H9 (cell line): ENCODE measurements at regions not wholly inside any gene's neighbourhood (a gene's known extent, or its start where the extent isn't known, plus 50 kb on each side); places are given as distances from the start of the nearest gene placed in this dataset.

Experiments
- DNase-seq: peaks from one replicate; pipeline ENCODE4 v3.0.0-alpha.2; 2017
- H2AFZ ChIP-seq: one replicate; pipeline ENCODE4 v1.6.1; 2013; ENCODE audit warnings: mild to moderate bottlenecking, low read length, control low read depth, moderate library complexity
- H2AK5ac ChIP-seq: 2 replicates; pipeline ENCODE4 v1.6.1; 2013; ENCODE audit warnings: low read length, control low read depth, mixed read lengths; ENCODE audit not compliant: insufficient read length
- H2BK120ac ChIP-seq: one replicate; pipeline ENCODE4 v1.6.1; 2013; ENCODE audit warnings: low read depth, mild to moderate bottlenecking, low read length, control low read depth, inconsistent platforms; ENCODE audit not compliant: poor library complexity, severe bottlenecking
- H2BK12ac ChIP-seq: 2 replicates; pipeline ENCODE4 v1.6.1; 2013; ENCODE audit warnings: low read length, control low read depth, mixed read lengths, low read depth; ENCODE audit not compliant: insufficient read length
- H2BK15ac ChIP-seq: 2 replicates; pipeline ENCODE4 v1.6.1; 2013; ENCODE audit warnings: low read depth, low read length, control low read depth
- H2BK20ac ChIP-seq: one replicate; pipeline ENCODE4 v1.6.1; 2013; ENCODE audit warnings: low read depth, mild to moderate bottlenecking, low read length, control low read depth, inconsistent platforms; ENCODE audit not compliant: poor library complexity, severe bottlenecking
- H2BK5ac ChIP-seq: 2 replicates; pipeline ENCODE4 v1.6.1; 2013; ENCODE audit warnings: low read length, control low read depth, mixed read lengths; ENCODE audit not compliant: insufficient read length
- H3K14ac ChIP-seq: 2 replicates; pipeline ENCODE4 v1.6.1; 2013; ENCODE audit warnings: low read length, control low read depth; ENCODE audit not compliant: insufficient read depth
- H3K18ac ChIP-seq: 2 replicates; pipeline ENCODE4 v1.6.1; 2013; ENCODE audit warnings: low read depth, mild to moderate bottlenecking, mixed read lengths, low read length, control low read depth; ENCODE audit not compliant: insufficient read length
- H3K23ac ChIP-seq: 2 replicates; pipeline ENCODE4 v1.6.1; 2013; ENCODE audit warnings: low read length, control low read depth, mixed read lengths, low read depth; ENCODE audit not compliant: insufficient read length
- H3K23me2 ChIP-seq: 2 replicates; pipeline ENCODE4 v1.6.1; 2013; ENCODE audit warnings: low read depth, mild to moderate bottlenecking, mixed read lengths, low read length, control low read depth; ENCODE audit not compliant: insufficient read length, poor library complexity, severe bottlenecking
- H3K27ac ChIP-seq: 2 replicates; pipeline ENCODE4 v1.5.1; 2013; ENCODE audit warnings: low read length, control low read depth, mixed read lengths, low read depth; ENCODE audit not compliant: insufficient read length
- H3K27me3 ChIP-seq: 2 replicates; pipeline ENCODE4 v1.6.1; 2013; ENCODE audit warnings: low read length, control low read depth, inconsistent platforms; ENCODE audit not compliant: insufficient read depth
- H3K4ac ChIP-seq: 2 replicates; pipeline ENCODE4 v1.6.1; 2013; ENCODE audit warnings: low read depth, mild to moderate bottlenecking, control low read depth, inconsistent platforms, low read length, moderate library complexity
- H3K4me1 ChIP-seq: 2 replicates; pipeline ENCODE4 v1.6.1; 2013; ENCODE audit warnings: low read length, control low read depth, inconsistent platforms; ENCODE audit not compliant: insufficient read depth
- H3K4me2 ChIP-seq: 2 replicates; pipeline ENCODE4 v1.6.1; 2013; ENCODE audit warnings: low read length, control low read depth, mixed read lengths; ENCODE audit not compliant: insufficient read length, insufficient read depth
- H3K56ac ChIP-seq: 2 replicates; pipeline ENCODE4 v1.6.1; 2013; ENCODE audit warnings: low read depth, mild to moderate bottlenecking, mixed read lengths, low read length, control low read depth; ENCODE audit not compliant: insufficient read length
- H3K79me1 ChIP-seq: 2 replicates; pipeline ENCODE4 v1.6.1; 2013; ENCODE audit warnings: low read depth, mild to moderate bottlenecking, moderate library complexity, low read length, control low read depth, inconsistent platforms; ENCODE audit not compliant: insufficient read depth, poor library complexity, severe bottlenecking
- H3K79me2 ChIP-seq: 2 replicates; pipeline ENCODE4 v1.6.1; 2013; ENCODE audit warnings: low read length, control low read depth, inconsistent platforms; ENCODE audit not compliant: insufficient read depth
- H3K9ac ChIP-seq: 2 replicates; pipeline ENCODE4 v1.6.1; 2013; ENCODE audit warnings: low read length, control low read depth, mixed read lengths; ENCODE audit not compliant: insufficient read length; ENCODE audit errors: extremely low read depth
- H3K9me3 ChIP-seq: one replicate; pipeline ENCODE4 v1.6.1; 2013; ENCODE audit warnings: low read depth, low read length, inconsistent platforms; ENCODE audit not compliant: control insufficient read depth
- H3T11ph ChIP-seq: one replicate; pipeline ENCODE4 v1.6.1; 2013; ENCODE audit warnings: mild to moderate bottlenecking, low read length, control low read depth, inconsistent platforms
- H4K20me1 ChIP-seq: one replicate; pipeline ENCODE4 v1.6.1; 2013; ENCODE audit not compliant: control insufficient read depth, insufficient read length, insufficient read depth
- H4K5ac ChIP-seq: 2 replicates; pipeline ENCODE4 v1.6.1; 2013; ENCODE audit warnings: low read depth, mild to moderate bottlenecking, mixed read lengths, low read length, control low read depth; ENCODE audit not compliant: insufficient read length
- H4K8ac ChIP-seq: replicated peaks from 2 replicates; pipeline ENCODE4 v1.6.1; 2013; ENCODE audit warnings: low read length, control low read depth, mixed read lengths, low read depth; ENCODE audit not compliant: insufficient read length
- H4K91ac ChIP-seq: 2 replicates; pipeline ENCODE4 v1.6.1; 2013; ENCODE audit warnings: low read depth, mild to moderate bottlenecking, moderate library complexity, mixed read lengths, low read length, control low read depth; ENCODE audit not compliant: insufficient read length
- H3K27ac Mint-ChIP-seq, 3 experiments: 2 replicates in 2 of 3; 3 replicates in 1 of 3; pipeline ENCODE4 v1.8.0; 2020 to 2021; ENCODE audit warnings: mixed read lengths in 3 of 3, mild to moderate bottlenecking in 1 of 3, moderate library complexity in 1 of 3
- H3K27me3 Mint-ChIP-seq: 2 replicates; pipeline ENCODE4 v1.8.0; 2021; ENCODE audit warnings: low read depth, mild to moderate bottlenecking, moderate library complexity, mixed read lengths
- H3K36me3 Mint-ChIP-seq, 3 experiments: 2 replicates in 2 of 3; 3 replicates in 1 of 3; pipeline ENCODE4 v1.8.0; 2020 to 2021; ENCODE audit warnings: low read depth in 3 of 3, mixed read lengths in 3 of 3; ENCODE audit not compliant: insufficient read depth in 1 of 3
- H3K4me1 Mint-ChIP-seq, 2 experiments: 2 replicates each; pipeline ENCODE4 v1.8.0; 2020; ENCODE audit warnings: mixed read lengths in 2 of 2
- H3K4me3 Mint-ChIP-seq, 2 experiments: 2 replicates in 1 of 2; 3 replicates in 1 of 2; pipeline ENCODE4 v1.8.0; 2020 to 2021; ENCODE audit warnings: mild to moderate bottlenecking in 2 of 2, mixed read lengths in 2 of 2, moderate library complexity in 1 of 2
- H3K9me3 Mint-ChIP-seq, 2 experiments: 2 replicates in 1 of 2; 3 replicates in 1 of 2; pipeline ENCODE4 v1.8.0; 2020; ENCODE audit warnings: mild to moderate bottlenecking in 2 of 2, mixed read lengths in 2 of 2, moderate library complexity in 1 of 2
- CTCF ChIP-seq: fragments of 200-600 bp; sonication (generic); conservative IDR thresholded peaks from 3 replicates; pipeline ENCODE4 v1.8.0; 2021; ENCODE audit warnings: antibody characterized with exemption, mild to moderate bottlenecking
- WGBS: extraction: QIAGEN DNeasy Blood & Tissue Kit; methylation state at CpG from one replicate; pipeline ENCODE4 v1.1.7; 2013; ENCODE audit warnings: missing lambda C conversion rate, low lambda C conversion rate, mixed read lengths; ENCODE audit not compliant: insufficient read length; ENCODE audit errors: extremely low coverage; 5-methylcytosine and 5-hydroxymethylcytosine counted together

GRCh38 chr9:109913461-109913810 is 133.4 kb downstream of the PALM2AKAP2 start:
- H3K27ac ChIP-seq: no peak overlapping the region
- no peak overlapping the region for H4K8ac ChIP-seq
- H2AFZ ChIP-seq: no peak overlapping the region

More at GRCh38 chr9:109913461-109913810, 133.4 kb downstream of the PALM2AKAP2 start:
- no peaks in the 10 kb centered on the region for H3K9me3 Mint-ChIP-seq
- H3K79me2 ChIP-seq: no peaks in the 10 kb centered on the region
- no CpG with 5 or more reads among the region's 2 CpGs for WGBS
- no peaks in the 10 kb centered on the region for H3K36me3 Mint-ChIP-seq
- DNase-seq: no peak
- H2BK12ac ChIP-seq: no peak overlapping the region
- no peak overlapping the region for H2BK20ac ChIP-seq
- H3K4me1 ChIP-seq: peaks cover 8% of the 10 kb centered on the region; the same call in 1 of the 2 replicates
- H3K4me1 Mint-ChIP-seq: no peaks in the 10 kb centered on the region
- no peak overlapping the region for H3K56ac ChIP-seq
- no peaks in the 10 kb centered on the region for H3K27me3 Mint-ChIP-seq
- H2AK5ac ChIP-seq: no peak overlapping the region
- no peak overlapping the region for H2BK120ac ChIP-seq
- H2BK5ac ChIP-seq: no peak overlapping the region
- H3K79me1 ChIP-seq: no peaks in the 10 kb centered on the region
- H3K14ac ChIP-seq: no peak overlapping the region
- no peak for TF ChIP-seq CTCF
- H3K23me2 ChIP-seq: no peaks in the 10 kb centered on the region
- H3K9ac ChIP-seq: no peak overlapping the region
- no peak overlapping the region for H3K4ac ChIP-seq
- no peak overlapping the region for H3K23ac ChIP-seq
- H4K5ac ChIP-seq: no peak overlapping the region
- H2BK15ac ChIP-seq: no peak overlapping the region
- H3K4me2 ChIP-seq: no peak overlapping the region
- H3K27ac Mint-ChIP-seq: no peak overlapping the region
- no peaks in the 10 kb centered on the region for H4K20me1 ChIP-seq
- H3K18ac ChIP-seq: no peak overlapping the region
- no peaks in the 10 kb centered on the region for H3K27me3 ChIP-seq
- no peaks in the 10 kb centered on the region for H3K9me3 ChIP-seq
- H3K4me3 Mint-ChIP-seq: no peak overlapping the region
- H3T11ph ChIP-seq: no peak overlapping the region
- H4K91ac ChIP-seq: no peak overlapping the region
